ENCODE measurements at regions not wholly inside any gene's neighbourhood (a gene's known extent, or its start where the extent isn't known, plus 50 kb on each side); places are given as distances from the start of the nearest gene placed in this dataset.

DNA sequence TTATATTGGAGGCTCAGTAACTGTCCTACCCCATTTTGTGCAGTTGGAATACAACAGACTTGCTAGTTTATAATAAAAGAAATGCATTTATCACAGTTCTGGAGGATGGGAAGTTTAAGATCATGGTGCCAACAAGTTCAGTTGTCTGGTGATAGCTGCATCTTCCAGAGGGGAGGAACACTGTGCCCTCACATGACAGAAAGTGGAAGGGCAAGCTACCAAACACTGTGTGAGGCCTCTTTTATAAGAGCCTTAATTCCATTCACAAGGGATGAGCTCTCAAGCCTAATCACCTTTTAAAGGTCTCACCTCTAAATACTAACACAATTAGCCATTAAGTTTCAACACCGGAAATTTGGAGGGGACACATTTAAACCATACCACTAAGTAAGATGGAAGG is 1073.9 kb downstream of the PLOD2 start:
- no peaks in the 10 kb centered on the region for H3K27me3 ChIP-seq (ENCODE audit: control insufficient read depth in 4 of 4, insufficient read depth in 4 of 4, low read length in 3 of 4)
- no peak for DNase-seq (ENCODE audit: low spot score)
- WGBS, result 80% methylated on average over 1 of the region's 1 CpG
- no peak overlapping the region for H3K27ac ChIP-seq (ENCODE audit: low read depth in 1 of 2, low read length in 2 of 2)
- H3K9ac ChIP-seq (ENCODE audit: low read depth in 1 of 2, low read length in 2 of 2), result no peak overlapping the region
- H3K36me3 ChIP-seq (ENCODE audit: control insufficient read depth in 4 of 4, insufficient read depth in 3 of 4, low read depth in 1 of 4, low read length in 3 of 4), result no peaks in the 10 kb centered on the region
- TF ChIP-seq FOXA1 (IDR thresholded peaks at IDR 0.05), result no peak
- TF ChIP-seq RXRA (IDR thresholded peaks at IDR 0.05), result no peak
- TF ChIP-seq TAF1 (conservative IDR thresholded peaks at IDR 0.05), result no peak
- TF ChIP-seq, protein P1, sequence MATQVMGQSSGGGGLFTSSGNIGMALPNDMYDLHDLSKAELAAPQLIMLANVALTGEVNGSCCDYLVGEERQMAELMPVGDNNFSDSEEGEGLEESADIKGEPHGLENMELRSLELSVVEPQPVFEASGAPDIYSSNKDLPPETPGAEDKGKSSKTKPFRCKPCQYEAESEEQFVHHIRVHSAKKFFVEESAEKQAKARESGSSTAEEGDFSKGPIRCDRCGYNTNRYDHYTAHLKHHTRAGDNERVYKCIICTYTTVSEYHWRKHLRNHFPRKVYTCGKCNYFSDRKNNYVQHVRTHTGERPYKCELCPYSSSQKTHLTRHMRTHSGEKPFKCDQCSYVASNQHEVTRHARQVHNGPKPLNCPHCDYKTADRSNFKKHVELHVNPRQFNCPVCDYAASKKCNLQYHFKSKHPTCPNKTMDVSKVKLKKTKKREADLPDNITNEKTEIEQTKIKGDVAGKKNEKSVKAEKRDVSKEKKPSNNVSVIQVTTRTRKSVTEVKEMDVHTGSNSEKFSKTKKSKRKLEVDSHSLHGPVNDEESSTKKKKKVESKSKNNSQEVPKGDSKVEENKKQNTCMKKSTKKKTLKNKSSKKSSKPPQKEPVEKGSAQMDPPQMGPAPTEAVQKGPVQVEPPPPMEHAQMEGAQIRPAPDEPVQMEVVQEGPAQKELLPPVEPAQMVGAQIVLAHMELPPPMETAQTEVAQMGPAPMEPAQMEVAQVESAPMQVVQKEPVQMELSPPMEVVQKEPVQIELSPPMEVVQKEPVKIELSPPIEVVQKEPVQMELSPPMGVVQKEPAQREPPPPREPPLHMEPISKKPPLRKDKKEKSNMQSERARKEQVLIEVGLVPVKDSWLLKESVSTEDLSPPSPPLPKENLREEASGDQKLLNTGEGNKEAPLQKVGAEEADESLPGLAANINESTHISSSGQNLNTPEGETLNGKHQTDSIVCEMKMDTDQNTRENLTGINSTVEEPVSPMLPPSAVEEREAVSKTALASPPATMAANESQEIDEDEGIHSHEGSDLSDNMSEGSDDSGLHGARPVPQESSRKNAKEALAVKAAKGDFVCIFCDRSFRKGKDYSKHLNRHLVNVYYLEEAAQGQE (IDR thresholded peaks at IDR 0.05), result no peak
- TF ChIP-seq YY1 (IDR thresholded peaks at IDR 0.05), result no peak
- TF ChIP-seq EGR1 (IDR thresholded peaks at IDR 0.05; ENCODE audit: low read depth in 2 of 2), result no peak
- TF ChIP-seq, protein P2, sequence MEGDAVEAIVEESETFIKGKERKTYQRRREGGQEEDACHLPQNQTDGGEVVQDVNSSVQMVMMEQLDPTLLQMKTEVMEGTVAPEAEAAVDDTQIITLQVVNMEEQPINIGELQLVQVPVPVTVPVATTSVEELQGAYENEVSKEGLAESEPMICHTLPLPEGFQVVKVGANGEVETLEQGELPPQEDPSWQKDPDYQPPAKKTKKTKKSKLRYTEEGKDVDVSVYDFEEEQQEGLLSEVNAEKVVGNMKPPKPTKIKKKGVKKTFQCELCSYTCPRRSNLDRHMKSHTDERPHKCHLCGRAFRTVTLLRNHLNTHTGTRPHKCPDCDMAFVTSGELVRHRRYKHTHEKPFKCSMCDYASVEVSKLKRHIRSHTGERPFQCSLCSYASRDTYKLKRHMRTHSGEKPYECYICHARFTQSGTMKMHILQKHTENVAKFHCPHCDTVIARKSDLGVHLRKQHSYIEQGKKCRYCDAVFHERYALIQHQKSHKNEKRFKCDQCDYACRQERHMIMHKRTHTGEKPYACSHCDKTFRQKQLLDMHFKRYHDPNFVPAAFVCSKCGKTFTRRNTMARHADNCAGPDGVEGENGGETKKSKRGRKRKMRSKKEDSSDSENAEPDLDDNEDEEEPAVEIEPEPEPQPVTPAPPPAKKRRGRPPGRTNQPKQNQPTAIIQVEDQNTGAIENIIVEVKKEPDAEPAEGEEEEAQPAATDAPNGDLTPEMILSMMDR (IDR thresholded peaks at IDR 0.05; ENCODE audit: low read depth, low read length, missing input control), result no peak
- TF ChIP-seq SP1 (IDR thresholded peaks at IDR 0.05), result no peak
- TF ChIP-seq RAD21 (IDR thresholded peaks at IDR 0.05), result no peak
- TF ChIP-seq, protein P3, sequence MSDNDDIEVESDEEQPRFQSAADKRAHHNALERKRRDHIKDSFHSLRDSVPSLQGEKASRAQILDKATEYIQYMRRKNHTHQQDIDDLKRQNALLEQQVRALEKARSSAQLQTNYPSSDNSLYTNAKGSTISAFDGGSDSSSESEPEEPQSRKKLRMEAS (IDR thresholded peaks at IDR 0.05), result no peak
- no peak for TF ChIP-seq NR2F2 (IDR thresholded peaks at IDR 0.05)
- no peak for TF ChIP-seq JUND (IDR thresholded peaks at IDR 0.05)
- TF ChIP-seq, protein P4, sequence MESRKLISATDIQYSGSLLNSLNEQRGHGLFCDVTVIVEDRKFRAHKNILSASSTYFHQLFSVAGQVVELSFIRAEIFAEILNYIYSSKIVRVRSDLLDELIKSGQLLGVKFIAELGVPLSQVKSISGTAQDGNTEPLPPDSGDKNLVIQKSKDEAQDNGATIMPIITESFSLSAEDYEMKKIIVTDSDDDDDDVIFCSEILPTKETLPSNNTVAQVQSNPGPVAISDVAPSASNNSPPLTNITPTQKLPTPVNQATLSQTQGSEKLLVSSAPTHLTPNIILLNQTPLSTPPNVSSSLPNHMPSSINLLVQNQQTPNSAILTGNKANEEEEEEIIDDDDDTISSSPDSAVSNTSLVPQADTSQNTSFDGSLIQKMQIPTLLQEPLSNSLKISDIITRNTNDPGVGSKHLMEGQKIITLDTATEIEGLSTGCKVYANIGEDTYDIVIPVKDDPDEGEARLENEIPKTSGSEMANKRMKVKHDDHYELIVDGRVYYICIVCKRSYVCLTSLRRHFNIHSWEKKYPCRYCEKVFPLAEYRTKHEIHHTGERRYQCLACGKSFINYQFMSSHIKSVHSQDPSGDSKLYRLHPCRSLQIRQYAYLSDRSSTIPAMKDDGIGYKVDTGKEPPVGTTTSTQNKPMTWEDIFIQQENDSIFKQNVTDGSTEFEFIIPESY (IDR thresholded peaks at IDR 0.05), result no peak
- TF ChIP-seq FOXA2 (IDR thresholded peaks at IDR 0.05), result no peak
- TF ChIP-seq, protein P5, sequence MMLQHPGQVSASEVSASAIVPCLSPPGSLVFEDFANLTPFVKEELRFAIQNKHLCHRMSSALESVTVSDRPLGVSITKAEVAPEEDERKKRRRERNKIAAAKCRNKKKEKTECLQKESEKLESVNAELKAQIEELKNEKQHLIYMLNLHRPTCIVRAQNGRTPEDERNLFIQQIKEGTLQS (IDR thresholded peaks at IDR 0.05), result no peak
- TF ChIP-seq GABPA (IDR thresholded peaks at IDR 0.05 in 1 of 2, conservative IDR thresholded peaks at IDR 0.05 in 1 of 2), result no peak
- TF ChIP-seq HNF4G (IDR thresholded peaks at IDR 0.05), result no peak
- H3K4me1 ChIP-seq (ENCODE audit: control insufficient read depth in 4 of 4, insufficient read depth in 4 of 4, low read length in 3 of 4), result no peaks in the 10 kb centered on the region
- no peaks in the 10 kb centered on the region for H3K9me3 ChIP-seq (ENCODE audit: control insufficient read depth in 4 of 4, low read length in 3 of 4)
- H3K4me3 ChIP-seq (ENCODE audit: low read depth in 1 of 3, low read length in 3 of 3), result no peak overlapping the region

DNA sequence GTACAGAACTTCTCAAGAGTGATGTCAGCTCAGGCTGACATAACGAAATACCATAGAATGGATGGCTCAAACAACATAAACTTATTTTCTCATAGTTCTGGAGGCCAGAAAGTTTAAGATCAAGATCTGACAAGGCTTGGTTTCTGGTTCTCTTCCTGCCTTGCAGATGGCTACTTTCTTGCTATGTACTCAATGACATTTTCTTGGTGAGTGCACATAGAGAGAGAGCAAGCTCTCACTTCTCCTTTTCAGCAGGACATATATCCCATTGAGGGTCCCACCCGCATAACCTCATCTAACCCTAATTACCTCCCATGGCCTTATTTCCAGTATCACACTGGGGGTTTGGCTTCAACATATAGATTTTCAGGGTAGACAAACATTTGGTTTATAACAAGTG is 1072.1 kb downstream of the PLOD2 start:
- H3K9me3 ChIP-seq (ENCODE audit: control insufficient read depth in 4 of 4, low read length in 3 of 4), result no peaks in the 10 kb centered on the region
- 66% methylated on average over 2 of the region's 2 CpGs for WGBS
- DNase-seq (ENCODE audit: low spot score), result no peak
- no peaks in the 10 kb centered on the region for H3K4me1 ChIP-seq (ENCODE audit: control insufficient read depth in 4 of 4, insufficient read depth in 4 of 4, low read length in 3 of 4)
- H3K27me3 ChIP-seq (ENCODE audit: control insufficient read depth in 4 of 4, insufficient read depth in 4 of 4, low read length in 3 of 4), result no peaks in the 10 kb centered on the region
- no peak overlapping the region for H3K27ac ChIP-seq (ENCODE audit: low read depth in 1 of 2, low read length in 2 of 2)
- no peak overlapping the region for H3K9ac ChIP-seq (ENCODE audit: low read depth in 1 of 2, low read length in 2 of 2)
- H3K36me3 ChIP-seq (ENCODE audit: control insufficient read depth in 4 of 4, insufficient read depth in 3 of 4, low read depth in 1 of 4, low read length in 3 of 4), result no peaks in the 10 kb centered on the region
- TF ChIP-seq RXRA (IDR thresholded peaks at IDR 0.05), result no peak
- no peak for TF ChIP-seq TAF1 (conservative IDR thresholded peaks at IDR 0.05)
- TF ChIP-seq, protein P5 (IDR thresholded peaks at IDR 0.05), result no peak
- no peak for TF ChIP-seq RAD21 (IDR thresholded peaks at IDR 0.05)
- no peak overlapping the region for H3K4me3 ChIP-seq (ENCODE audit: low read depth in 1 of 3, low read length in 3 of 3)
